Stimulated activated effector memory CD8-positive, alpha-beta T cell treated with anti-CD3 and anti-CD28 coated beads, Interleukin-12 subunit alpha, Interleukin-12 subunit beta, amount 100 ng/mL, for 72 hours (primary cell): ENCODE measurements at regions not wholly inside any gene's neighbourhood (a gene's known extent, or its start where the extent isn't known, plus 50 kb on each side); places are given as distances from the start of the nearest gene placed in this dataset.
"Not testable (repeated sequence)": the region's sequence is repeated elsewhere in the genome, so short reads cannot be mapped to it uniquely, and the experiment has no call there.

Experiments used
- ATAC-seq: fragments of 150-1000 bp; cut with Tn5 transposase; 2 replicates; pipeline ENCODE4 v1.10.0; 2021
- DNase-seq, 2 donors: peaks; one replicate each; pipeline ENCODE4 v3.0.0; 2021 to 2022; ENCODE audit warnings: low spot score in 2 of 2
- H3K27ac Mint-ChIP-seq: one replicate; pipeline ENCODE4 v1.8.0; 2022; ENCODE audit warnings: mild to moderate bottlenecking, mixed read lengths
- H3K36me3 Mint-ChIP-seq: one replicate; pipeline ENCODE4 v1.8.0; 2022; ENCODE audit warnings: mild to moderate bottlenecking, mixed read lengths
- H3K4me1 Mint-ChIP-seq: one replicate; pipeline ENCODE4 v1.8.0; 2022; ENCODE audit warnings: mixed read lengths
- H3K4me3 Mint-ChIP-seq: one replicate; pipeline ENCODE4 v1.8.0; 2022; ENCODE audit warnings: mild to moderate bottlenecking, mixed read lengths
- H3K9me3 Mint-ChIP-seq: one replicate; pipeline ENCODE4 v1.8.0; 2022; ENCODE audit warnings: mixed read lengths

- no peaks in the 10 kb centered on the region for H3K4me1 Mint-ChIP-seq
- peaks cover 13% of the 10 kb centered on the region for H3K9me3 Mint-ChIP-seq
- H3K27ac Mint-ChIP-seq: no peak overlapping the region
- DNase-seq (no peak), ATAC-seq (no peak)
- H3K36me3 Mint-ChIP-seq: no peaks in the 10 kb centered on the region
- H3K4me3 Mint-ChIP-seq: no peak overlapping the region
These were observed 714.7 kb upstream of the PCDH20 start for GRCh38 chr13:62130062-62130970.

GRCh38 chr13:62129000-62129551, 713.4 kb upstream of the PCDH20 start:
- H3K9me3 Mint-ChIP-seq: peaks cover 15% of the 10 kb centered on the region
- no peak for ATAC-seq

GRCh38 chr13:62126400-62126799, 710.8 kb upstream of the PCDH20 start:
- no peak for ATAC-seq
- no peak overlapping the region for H3K4me3 Mint-ChIP-seq
- H3K27ac Mint-ChIP-seq: no peak overlapping the region
- no peak for DNase-seq
- H3K9me3 Mint-ChIP-seq: peaks cover 18% of the 10 kb centered on the region
- no peaks in the 10 kb centered on the region for H3K4me1 Mint-ChIP-seq
- no peaks in the 10 kb centered on the region for H3K36me3 Mint-ChIP-seq

More at GRCh38 chr13:62129000-62129551, 713.4 kb upstream of the PCDH20 start:
- no peak for DNase-seq
- no peak overlapping the region for H3K4me3 Mint-ChIP-seq
- H3K4me1 Mint-ChIP-seq: no peaks in the 10 kb centered on the region
- no peaks in the 10 kb centered on the region for H3K36me3 Mint-ChIP-seq
- H3K27ac Mint-ChIP-seq: no peak overlapping the region

GRCh38 chr13:62125451-62125850, 709.8 kb upstream of the PCDH20 start:
- Mint-ChIP-seq H3K4me1 (no peaks in the 10 kb centered on the region), H3K36me3 (no peaks in the 10 kb centered on the region), H3K4me3 (no peak overlapping the region), H3K9me3 (peaks cover 22% of the 10 kb centered on the region), H3K27ac (no peak overlapping the region)
- no peak for DNase-seq
- ATAC-seq: no peak

GRCh38 chr13:62123409-62123808, 707.8 kb upstream of the PCDH20 start:
- ATAC-seq (no peak), DNase-seq (no peak)
- H3K36me3 Mint-ChIP-seq: no peaks in the 10 kb centered on the region
- H3K4me3 Mint-ChIP-seq: no peak overlapping the region
- no peak overlapping the region for H3K27ac Mint-ChIP-seq
- peaks cover 19% of the 10 kb centered on the region for H3K9me3 Mint-ChIP-seq
- H3K4me1 Mint-ChIP-seq: no peaks in the 10 kb centered on the region

- DNase-seq (no peak), ATAC-seq (no peak)
- Mint-ChIP-seq H3K9me3 (peaks cover 14% of the 10 kb centered on the region), H3K4me1 (no peaks in the 10 kb centered on the region), H3K27ac (no peak overlapping the region), H3K36me3 (no peaks in the 10 kb centered on the region), H3K4me3 (no peak overlapping the region)
These were observed 706.8 kb upstream of the PCDH20 start for GRCh38 chr13:62122434-62122833.

GRCh38 chr13:62119739-62120700, 704.4 kb upstream of the PCDH20 start:
- H3K4me1 Mint-ChIP-seq: no peaks in the 10 kb centered on the region
- ATAC-seq: no peak
- no peak for DNase-seq
- H3K9me3 Mint-ChIP-seq: peaks cover 17% of the 10 kb centered on the region
- H3K4me3 Mint-ChIP-seq: no peak overlapping the region
- no peaks in the 10 kb centered on the region for H3K36me3 Mint-ChIP-seq
- H3K27ac Mint-ChIP-seq: no peak overlapping the region

GRCh38 chr13:62115831-62116230, 700.2 kb upstream of the PCDH20 start:
- peaks cover 6% of the 10 kb centered on the region for H3K9me3 Mint-ChIP-seq
- H3K27ac Mint-ChIP-seq: no peak overlapping the region
- H3K36me3 Mint-ChIP-seq: no peaks in the 10 kb centered on the region
- ATAC-seq (no peak), DNase-seq (no peak)
- no peaks in the 10 kb centered on the region for H3K4me1 Mint-ChIP-seq
- H3K4me3 Mint-ChIP-seq: no peak overlapping the region

- no peaks in the 10 kb centered on the region for H3K4me1 Mint-ChIP-seq
- DNase-seq (no peak), ATAC-seq (no peak)
- peaks cover 6% of the 10 kb centered on the region for H3K9me3 Mint-ChIP-seq
- H3K36me3 Mint-ChIP-seq: no peaks in the 10 kb centered on the region
- H3K27ac Mint-ChIP-seq: no peak overlapping the region
- no peak overlapping the region for H3K4me3 Mint-ChIP-seq
These were observed 697.5 kb upstream of the PCDH20 start for GRCh38 chr13:62113179-62113578.

- H3K36me3 Mint-ChIP-seq: no peaks in the 10 kb centered on the region
- H3K4me3 Mint-ChIP-seq: no peak overlapping the region
- no peaks in the 10 kb centered on the region for H3K4me1 Mint-ChIP-seq
- peaks cover 5% of the 10 kb centered on the region for H3K9me3 Mint-ChIP-seq
- DNase-seq: no peak
- ATAC-seq: no peak
- no peak overlapping the region for H3K27ac Mint-ChIP-seq
These were observed 694.4 kb upstream of the PCDH20 start for GRCh38 chr13:62110079-62110478.

- not testable (repeated sequence) for ATAC-seq, H3K4me3 Mint-ChIP-seq, H3K36me3 Mint-ChIP-seq, H3K4me1 Mint-ChIP-seq, H3K27ac Mint-ChIP-seq, DNase-seq, H3K9me3 Mint-ChIP-seq
These were observed 688.5 kb upstream of the PCDH20 start for GRCh38 chr13:62104136-62104535.

GRCh38 chr13:62096652-62097051, 681.0 kb upstream of the PCDH20 start:
- Mint-ChIP-seq H3K4me3 (no peak overlapping the region), H3K9me3 (peaks cover 9% of the 10 kb centered on the region), H3K4me1 (no peaks in the 10 kb centered on the region), H3K36me3 (no peaks in the 10 kb centered on the region), H3K27ac (no peak overlapping the region)
- ATAC-seq (no peak), DNase-seq (no peak)

GRCh38 chr13:62094932-62095331, 679.3 kb upstream of the PCDH20 start:
- Mint-ChIP-seq H3K36me3 (no peaks in the 10 kb centered on the region), H3K27ac (no peak overlapping the region), H3K4me3 (no peak overlapping the region), H3K4me1 (no peaks in the 10 kb centered on the region), H3K9me3 (peaks cover 9% of the 10 kb centered on the region)
- DNase-seq (no peak), ATAC-seq (no peak)

GRCh38 chr13:62093984-62094780, 678.5 kb upstream of the PCDH20 start:
- no peaks in the 10 kb centered on the region for H3K4me1 Mint-ChIP-seq
- no peak overlapping the region for H3K4me3 Mint-ChIP-seq

GRCh38 chr13:62092949-62093348, 677.3 kb upstream of the PCDH20 start:
- DNase-seq (no peak), ATAC-seq (no peak)
- H3K4me1 Mint-ChIP-seq: no peaks in the 10 kb centered on the region
- no peaks in the 10 kb centered on the region for H3K36me3 Mint-ChIP-seq
- peaks cover 12% of the 10 kb centered on the region for H3K9me3 Mint-ChIP-seq
- no peak overlapping the region for H3K4me3 Mint-ChIP-seq
- H3K27ac Mint-ChIP-seq: no peak overlapping the region

More at GRCh38 chr13:62093984-62094780, 678.5 kb upstream of the PCDH20 start:
- Mint-ChIP-seq H3K9me3 (peaks cover 12% of the 10 kb centered on the region), H3K27ac (no peak overlapping the region), H3K36me3 (no peaks in the 10 kb centered on the region)
- no peak for DNase-seq
- ATAC-seq: no peak
